ENCODE measurements at regions not wholly inside any gene's neighbourhood (a gene's known extent, or its start where the extent isn't known, plus 50 kb on each side); places are given as distances from the start of the nearest gene placed in this dataset.
"Not testable (repeated sequence)": the region's sequence is repeated elsewhere in the genome, so short reads cannot be mapped to it uniquely, and the experiment has no call there.

GRCh38 chr9:38181866-38182265 lies 112.8 kb upstream of the SHB start:
- DNase-seq: peak; percentile 14

GRCh38 chr9:38181232-38181631 lies 112.2 kb upstream of the SHB start:
- peak; percentile 48 for DNase-seq

- peak; percentile 58 for DNase-seq
Measured at GRCh38 chr9:38180656-38181055, 111.6 kb upstream of the SHB start.

GRCh38 chr9:38179965-38180364 lies 110.9 kb upstream of the SHB start:
- DNase-seq: no peak

GRCh38 chr9:38178237-38178636 lies 109.2 kb upstream of the SHB start:
- DNase-seq: no peak

GRCh38 chr9:38177680-38178079 lies 108.7 kb upstream of the SHB start:
- DNase-seq: no peak

- no peak for DNase-seq
Measured at GRCh38 chr9:38176251-38176650, 107.2 kb upstream of the SHB start.

- DNase-seq: no peak
Measured at GRCh38 chr9:38175423-38175822, 106.4 kb upstream of the SHB start.

- peak; percentile 33 for DNase-seq
Measured at GRCh38 chr9:38172586-38172985, 103.6 kb upstream of the SHB start.

- DNase-seq: no peak
Measured at GRCh38 chr9:38171926-38172325, 102.9 kb upstream of the SHB start.

GRCh38 chr9:38171538-38171884 lies 102.5 kb upstream of the SHB start:
- no peak for DNase-seq

- not testable (repeated sequence) for DNase-seq
Measured at GRCh38 chr9:38170763-38171537, 101.9 kb upstream of the SHB start.

GRCh38 chr9:38170155-38170554 lies 101.1 kb upstream of the SHB start:
- not testable (repeated sequence) for DNase-seq

- no peak for DNase-seq
Measured at GRCh38 chr9:38166501-38166900, 97.5 kb upstream of the SHB start.

- no peak for DNase-seq
Measured at GRCh38 chr9:38164659-38165221, 95.7 kb upstream of the SHB start.

GRCh38 chr9:38163518-38163917 lies 94.5 kb upstream of the SHB start:
- DNase-seq: no peak

GRCh38 chr9:38162332-38163211 lies 93.5 kb upstream of the SHB start:
- DNase-seq: no peak

- DNase-seq: peak; percentile 77
Measured at GRCh38 chr9:38160613-38161215, 91.7 kb upstream of the SHB start.

GRCh38 chr9:38159599-38159998 lies 90.6 kb upstream of the SHB start:
- DNase-seq: no peak

GRCh38 chr9:38158628-38159027 lies 89.6 kb upstream of the SHB start:
- DNase-seq: no peak

- no peak for DNase-seq
Measured at GRCh38 chr9:38157711-38158110, 88.7 kb upstream of the SHB start.

GRCh38 chr9:38154501-38155421 lies 85.7 kb upstream of the SHB start:
- DNase-seq: peak; percentile 24
